GM23338 (cell line): ENCODE measurements at regions not wholly inside any gene's neighbourhood (a gene's known extent, or its start where the extent isn't known, plus 50 kb on each side); places are given as distances from the start of the nearest gene placed in this dataset.

Experiments used
- CREB1 ChIP-seq: fragments of 250-450 bp; sonication (Bioruptor Pico); IDR thresholded peaks from 2 replicates; pipeline ENCODE4 v1.5.0; 2020; ENCODE audit warnings: low read depth, mild to moderate bottlenecking, moderate library complexity
- CTCF ChIP-seq, 2 experiments: fragments of 200-600 bp in 1 of 2; sonication (generic) in 1 of 2; conservative IDR thresholded peaks; 2 replicates each; pipeline versions ENCODE4 v1.5.1 to v1.6.1; 2016 to 2017; ENCODE audit warnings: antibody characterized with exemption in 2 of 2, low read depth in 2 of 2, mild to moderate bottlenecking in 2 of 2, moderate library complexity in 1 of 2
- EZH2phosphoT487 ChIP-seq: fragments of 200-600 bp; sonication (generic); IDR thresholded peaks from one replicate; pipeline ENCODE4 v1.8.1; 2018; ENCODE audit warnings: antibody characterized with exemption; ENCODE audit not compliant: unreplicated experiment
- REST ChIP-seq: IDR thresholded peaks from one replicate; pipeline ENCODE4 v1.6.1; 2018; ENCODE audit warnings: antibody characterized with exemption; ENCODE audit not compliant: unreplicated experiment

GRCh38 chr9:78383130-78383529, 86.2 kb downstream of the PSAT1 start:
- TF ChIP-seq CTCF (conservative IDR thresholded peaks at IDR 0.05; ENCODE audit: low read depth in 2 of 2) (no peak), EZH2phosphoT487 (no peak), CREB1 (no peak), REST (no peak)
